ENCODE measurements at regions not wholly inside any gene's neighbourhood (a gene's known extent, or its start where the extent isn't known, plus 50 kb on each side); places are given as distances from the start of the nearest gene placed in this dataset.

- Mint-ChIP-seq H3K27me3 (no peaks in the 10 kb centered on the region), H3K9me3 (no peaks in the 10 kb centered on the region), H3K36me3 (no peaks in the 10 kb centered on the region), H3K27ac (no peak overlapping the region), H3K4me3 (no peak overlapping the region), H3K4me1 (ENCODE audit: low read depth in 2 of 2) (no peaks in the 10 kb centered on the region)
- DNase-seq (ENCODE audit: low spot score) (no peak), ATAC-seq (no peak)
Observed at GRCh38 chr20:3296261-3297078, 57.5 kb upstream of the SLC4A11 start.

All from natural killer cell treated with Interleukin-12 subunit alpha and Interleukin-12 subunit beta and Interleukin-15 and Interleukin-18, amount 100 ng/mL, for 72 hours (primary cell).